SK-N-SH treated with all-trans-retinoic acid at 6 μM for 48 hours (cell line): ENCODE measurements at regions not wholly inside any gene's neighbourhood (a gene's known extent, or its start where the extent isn't known, plus 50 kb on each side); places are given as distances from the start of the nearest gene placed in this dataset.

Source experiments
- ARNTL ChIP-seq: fragments of 450-650 bp; formaldehyde crosslinking; IDR thresholded peaks from 2 replicates; pipeline ENCODE4 v1.5.0; 2020; ENCODE audit warnings: low read depth, mild to moderate bottlenecking, moderate library complexity, borderline replicate concordance
- CSDC2 ChIP-seq: fragments of 250-450 bp; sonication (Bioruptor Pico); IDR thresholded peaks from 2 replicates; pipeline ENCODE4 v1.5.0; 2020; ENCODE audit warnings: mild to moderate bottlenecking, moderate library complexity
- GLIS3 ChIP-seq: fragments of 250-450 bp; sonication (Bioruptor Pico); IDR thresholded peaks from 2 replicates; pipeline ENCODE4 v1.5.0; 2020; ENCODE audit warnings: mild to moderate bottlenecking, moderate library complexity
- ISL1 ChIP-seq: fragments of 250-450 bp; sonication (Bioruptor Pico); IDR thresholded peaks from 2 replicates; pipeline ENCODE4 v2.1.2; 2022; ENCODE audit warnings: mild to moderate bottlenecking, moderate library complexity
- RARB ChIP-seq: fragments of 250-450 bp; sonication (Bioruptor Pico); IDR thresholded peaks from 2 replicates; pipeline ENCODE4 v1.8.0; 2021; ENCODE audit warnings: mild to moderate bottlenecking, moderate library complexity
- SNAI2 ChIP-seq: fragments of 250-450 bp; sonication (Bioruptor Pico); IDR thresholded peaks from 2 replicates; pipeline ENCODE4 v1.5.0; 2020; ENCODE audit warnings: mild to moderate bottlenecking, moderate library complexity
- ZNF70 ChIP-seq: fragments of 450-650 bp; formaldehyde crosslinking; IDR thresholded peaks from 2 replicates; pipeline ENCODE4 v1.5.0; 2020; ENCODE audit warnings: mild to moderate bottlenecking, moderate library complexity
- ZNF8 ChIP-seq: fragments of 450-650 bp; formaldehyde crosslinking; IDR thresholded peaks from 2 replicates; pipeline ENCODE4 v1.5.0; 2020; ENCODE audit warnings: mild to moderate bottlenecking, moderate library complexity
- TF ChIP-seq, protein P1 (sequence below): fragments of 250-450 bp; sonication (Bioruptor Pico); IDR thresholded peaks from 2 replicates; pipeline ENCODE4 v1.5.0; 2020; ENCODE audit warnings: mild to moderate bottlenecking, moderate library complexity

DNA sequence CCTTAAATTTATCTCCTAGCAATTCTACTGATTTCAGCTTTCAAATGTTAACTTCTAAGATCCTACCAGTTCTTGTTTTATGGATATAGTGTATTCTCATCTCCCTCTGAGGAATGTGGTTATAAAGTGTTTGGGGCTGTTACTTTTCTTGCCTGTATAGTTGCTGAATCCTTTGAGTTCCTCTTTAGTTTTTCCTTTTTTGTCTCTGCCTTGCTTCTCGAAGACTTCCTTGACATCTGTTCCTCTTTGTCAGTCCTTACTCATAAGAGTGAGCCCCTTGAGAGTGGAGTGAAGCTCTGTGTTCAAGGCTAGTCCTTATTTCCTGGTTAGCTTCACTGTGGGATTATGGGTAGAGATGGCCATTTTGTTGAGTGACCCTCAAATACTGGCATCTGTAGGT lies 84.6 kb downstream of the ELOVL4 start:
- TF ChIP-seq CSDC2 (CRISPR knock-in tag) (no peak), ZNF70 (CRISPR knock-in tag) (no peak), ARNTL (CRISPR knock-in tag) (no peak), SNAI2 (CRISPR knock-in tag) (no peak), ZNF8 (CRISPR knock-in tag) (no peak), GLIS3 (no peak), RARB (no peak), ISL1 (CRISPR knock-in tag) (no peak)
- TF ChIP-seq, protein P1, sequence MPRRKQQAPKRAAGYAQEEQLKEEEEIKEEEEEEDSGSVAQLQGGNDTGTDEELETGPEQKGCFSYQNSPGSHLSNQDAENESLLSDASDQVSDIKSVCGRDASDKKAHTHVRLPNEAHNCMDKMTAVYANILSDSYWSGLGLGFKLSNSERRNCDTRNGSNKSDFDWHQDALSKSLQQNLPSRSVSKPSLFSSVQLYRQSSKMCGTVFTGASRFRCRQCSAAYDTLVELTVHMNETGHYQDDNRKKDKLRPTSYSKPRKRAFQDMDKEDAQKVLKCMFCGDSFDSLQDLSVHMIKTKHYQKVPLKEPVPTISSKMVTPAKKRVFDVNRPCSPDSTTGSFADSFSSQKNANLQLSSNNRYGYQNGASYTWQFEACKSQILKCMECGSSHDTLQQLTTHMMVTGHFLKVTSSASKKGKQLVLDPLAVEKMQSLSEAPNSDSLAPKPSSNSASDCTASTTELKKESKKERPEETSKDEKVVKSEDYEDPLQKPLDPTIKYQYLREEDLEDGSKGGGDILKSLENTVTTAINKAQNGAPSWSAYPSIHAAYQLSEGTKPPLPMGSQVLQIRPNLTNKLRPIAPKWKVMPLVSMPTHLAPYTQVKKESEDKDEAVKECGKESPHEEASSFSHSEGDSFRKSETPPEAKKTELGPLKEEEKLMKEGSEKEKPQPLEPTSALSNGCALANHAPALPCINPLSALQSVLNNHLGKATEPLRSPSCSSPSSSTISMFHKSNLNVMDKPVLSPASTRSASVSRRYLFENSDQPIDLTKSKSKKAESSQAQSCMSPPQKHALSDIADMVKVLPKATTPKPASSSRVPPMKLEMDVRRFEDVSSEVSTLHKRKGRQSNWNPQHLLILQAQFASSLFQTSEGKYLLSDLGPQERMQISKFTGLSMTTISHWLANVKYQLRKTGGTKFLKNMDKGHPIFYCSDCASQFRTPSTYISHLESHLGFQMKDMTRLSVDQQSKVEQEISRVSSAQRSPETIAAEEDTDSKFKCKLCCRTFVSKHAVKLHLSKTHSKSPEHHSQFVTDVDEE (CRISPR knock-in tag): no peak
